ENCODE measurements at regions not wholly inside any gene's neighbourhood (a gene's known extent, or its start where the extent isn't known, plus 50 kb on each side); places are given as distances from the start of the nearest gene placed in this dataset.

GRCh38 chr5:111892949-111893348 lies 136.0 kb upstream of the NREP start:
- TF ChIP-seq, protein P1, sequence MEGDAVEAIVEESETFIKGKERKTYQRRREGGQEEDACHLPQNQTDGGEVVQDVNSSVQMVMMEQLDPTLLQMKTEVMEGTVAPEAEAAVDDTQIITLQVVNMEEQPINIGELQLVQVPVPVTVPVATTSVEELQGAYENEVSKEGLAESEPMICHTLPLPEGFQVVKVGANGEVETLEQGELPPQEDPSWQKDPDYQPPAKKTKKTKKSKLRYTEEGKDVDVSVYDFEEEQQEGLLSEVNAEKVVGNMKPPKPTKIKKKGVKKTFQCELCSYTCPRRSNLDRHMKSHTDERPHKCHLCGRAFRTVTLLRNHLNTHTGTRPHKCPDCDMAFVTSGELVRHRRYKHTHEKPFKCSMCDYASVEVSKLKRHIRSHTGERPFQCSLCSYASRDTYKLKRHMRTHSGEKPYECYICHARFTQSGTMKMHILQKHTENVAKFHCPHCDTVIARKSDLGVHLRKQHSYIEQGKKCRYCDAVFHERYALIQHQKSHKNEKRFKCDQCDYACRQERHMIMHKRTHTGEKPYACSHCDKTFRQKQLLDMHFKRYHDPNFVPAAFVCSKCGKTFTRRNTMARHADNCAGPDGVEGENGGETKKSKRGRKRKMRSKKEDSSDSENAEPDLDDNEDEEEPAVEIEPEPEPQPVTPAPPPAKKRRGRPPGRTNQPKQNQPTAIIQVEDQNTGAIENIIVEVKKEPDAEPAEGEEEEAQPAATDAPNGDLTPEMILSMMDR (conservative IDR thresholded peaks at IDR 0.05) = no peak
- TF ChIP-seq EZH2 (IDR thresholded peaks at IDR 0.05; ENCODE audit: low read depth) = no peak
